H4 (cell line): ENCODE measurements at regions not wholly inside any gene's neighbourhood (a gene's known extent, or its start where the extent isn't known, plus 50 kb on each side); places are given as distances from the start of the nearest gene placed in this dataset.
"Not testable (repeated sequence)": the region's sequence is repeated elsewhere in the genome, so short reads cannot be mapped to it uniquely, and the experiment has no call there.

Experiments used
- DNase-seq: peaks from one replicate; pipeline ENCODE4 v3.0.0-alpha.2; 2015; ENCODE audit warnings: low spot score

GRCh38 chr1:149356152-149356551, 118.7 kb upstream of the NBPF19 start:
- not testable (repeated sequence) for DNase-seq

- DNase-seq: not testable (repeated sequence)
Measured at GRCh38 chr1:149360351-149360750, 114.5 kb upstream of the NBPF19 start.

GRCh38 chr1:149361310-149361709, 113.5 kb upstream of the NBPF19 start:
- DNase-seq: not testable (repeated sequence)

GRCh38 chr1:149364188-149364981, 110.5 kb upstream of the NBPF19 start:
- DNase-seq: not testable (repeated sequence)

- DNase-seq: not testable (repeated sequence)
Measured at GRCh38 chr1:149366402-149366801, 108.4 kb upstream of the NBPF19 start.

GRCh38 chr1:149367472-149368044, 107.3 kb upstream of the NBPF19 start:
- not testable (repeated sequence) for DNase-seq

GRCh38 chr1:149368337-149368736, 106.5 kb upstream of the NBPF19 start:
- DNase-seq: not testable (repeated sequence)

GRCh38 chr1:149369081-149369480, 105.8 kb upstream of the NBPF19 start:
- DNase-seq: not testable (repeated sequence)

GRCh38 chr1:149371955-149372354, 102.9 kb upstream of the NBPF19 start:
- DNase-seq: not testable (repeated sequence)

GRCh38 chr1:149378462-149378861, 96.4 kb upstream of the NBPF19 start:
- DNase-seq: not testable (repeated sequence)

GRCh38 chr1:149390173-149390926, 84.5 kb upstream of the NBPF19 start:
- DNase-seq: peak; percentile 41

- not testable (repeated sequence) for DNase-seq
Measured at GRCh38 chr1:149390931-149391330, 83.9 kb upstream of the NBPF19 start.

- not testable (repeated sequence) for DNase-seq
Measured at GRCh38 chr1:149395802-149396201, 79.0 kb upstream of the NBPF19 start.

GRCh38 chr1:149398527-149398926, 76.3 kb upstream of the NBPF19 start:
- not testable (repeated sequence) for DNase-seq

- not testable (repeated sequence) for DNase-seq
Measured at GRCh38 chr1:149408404-149408803, 66.4 kb upstream of the NBPF19 start.

GRCh38 chr1:149415373-149415772, 59.5 kb upstream of the NBPF19 start:
- not testable (repeated sequence) for DNase-seq

- DNase-seq: not testable (repeated sequence)
Measured at GRCh38 chr1:149418782-149419181, 56.1 kb upstream of the NBPF19 start.

GRCh38 chr1:149423122-149423521, 51.7 kb upstream of the NBPF19 start:
- DNase-seq: not testable (repeated sequence)
